GM19351 (cell line): ENCODE measurements at regions not wholly inside any gene's neighbourhood (a gene's known extent, or its start where the extent isn't known, plus 50 kb on each side); places are given as distances from the start of the nearest gene placed in this dataset.
"Not testable (repeated sequence)": the region's sequence is repeated elsewhere in the genome, so short reads cannot be mapped to it uniquely, and the experiment has no call there.

Source experiments
- ATAC-seq: cut with Tn5 transposase; IDR thresholded peaks from one replicate; pipeline ENCODE4 v1.9.1; 2021; ENCODE audit warnings: mild to moderate bottlenecking, moderate library complexity; ENCODE audit not compliant: unreplicated experiment

- ATAC-seq = no peak
Observed at GRCh38 chr9:118624608-118625007, 744.6 kb downstream of the BRINP1 start.

- no peak for ATAC-seq
Observed at GRCh38 chr9:118630079-118630478, 739.2 kb downstream of the BRINP1 start.

GRCh38 chr9:118630931-118631595 is 738.2 kb downstream of the BRINP1 start:
- no peak for ATAC-seq

- ATAC-seq = no peak
Observed at GRCh38 chr9:118631956-118632355, 737.3 kb downstream of the BRINP1 start.

- ATAC-seq = no peak
Observed at GRCh38 chr9:118635416-118635815, 733.8 kb downstream of the BRINP1 start.

GRCh38 chr9:118637681-118638080 is 731.6 kb downstream of the BRINP1 start:
- no peak for ATAC-seq

GRCh38 chr9:118640836-118641560 is 728.2 kb downstream of the BRINP1 start:
- no peak for ATAC-seq

GRCh38 chr9:118643118-118643517 is 726.1 kb downstream of the BRINP1 start:
- no peak for ATAC-seq

- no peak for ATAC-seq
Observed at GRCh38 chr9:118644066-118644465, 725.2 kb downstream of the BRINP1 start.

- no peak for ATAC-seq
Observed at GRCh38 chr9:118647331-118647730, 721.9 kb downstream of the BRINP1 start.

- ATAC-seq = no peak
Observed at GRCh38 chr9:118650417-118650816, 718.8 kb downstream of the BRINP1 start.

GRCh38 chr9:118651511-118651910 is 717.7 kb downstream of the BRINP1 start:
- ATAC-seq = no peak

GRCh38 chr9:118652258-118652657 is 717.0 kb downstream of the BRINP1 start:
- ATAC-seq = no peak

GRCh38 chr9:118652912-118653311 is 716.3 kb downstream of the BRINP1 start:
- ATAC-seq = no peak

- no peak for ATAC-seq
Observed at GRCh38 chr9:118659011-118659410, 710.2 kb downstream of the BRINP1 start.

GRCh38 chr9:118665226-118665919 is 703.9 kb downstream of the BRINP1 start:
- no peak for ATAC-seq

GRCh38 chr9:118670011-118670953 is 699.0 kb downstream of the BRINP1 start:
- no peak for ATAC-seq

- no peak for ATAC-seq
Observed at GRCh38 chr9:118674942-118675341, 694.3 kb downstream of the BRINP1 start.

- ATAC-seq = not testable (repeated sequence)
Observed at GRCh38 chr9:118677936-118678653, 691.1 kb downstream of the BRINP1 start.

- no peak for ATAC-seq
Observed at GRCh38 chr9:118686959-118687358, 682.3 kb downstream of the BRINP1 start.
